Mesendoderm (in vitro differentiated cells): ENCODE measurements at regions not wholly inside any gene's neighbourhood (a gene's known extent, or its start where the extent isn't known, plus 50 kb on each side); places are given as distances from the start of the nearest gene placed in this dataset.

Source experiments
- DNase-seq: peaks from one replicate; pipeline ENCODE4 v3.0.0; 2013
- H2AK5ac ChIP-seq: 2 replicates; pipeline ENCODE4 v1.6.1; 2013; ENCODE audit warnings: low read length, inconsistent platforms
- H2BK120ac ChIP-seq: 2 replicates; pipeline ENCODE4 v1.6.1; 2013; ENCODE audit warnings: low read depth, mild to moderate bottlenecking, low read length, moderate library complexity, mixed read lengths
- H2BK15ac ChIP-seq: replicated peaks from 2 replicates; pipeline ENCODE4 v1.6.1; 2013; ENCODE audit warnings: low read depth, mild to moderate bottlenecking, moderate library complexity
- H2BK5ac ChIP-seq: 2 replicates; pipeline ENCODE4 v1.6.1; 2013; ENCODE audit warnings: low read length, inconsistent platforms
- H3K18ac ChIP-seq: 2 replicates; pipeline ENCODE4 v1.6.1; 2013; ENCODE audit warnings: mild to moderate bottlenecking, low read length, mixed read lengths
- H3K23ac ChIP-seq: one replicate; pipeline ENCODE4 v1.6.1; 2013; ENCODE audit warnings: low read length
- H3K27ac ChIP-seq: 2 replicates; pipeline ENCODE4 v1.5.1; 2013; ENCODE audit warnings: low read depth, mild to moderate bottlenecking, inconsistent platforms, low read length, moderate library complexity
- H3K27me3 ChIP-seq: 2 replicates; pipeline ENCODE4 v1.6.1; 2013; ENCODE audit warnings: low read length, control low read depth, mild to moderate bottlenecking, inconsistent platforms; ENCODE audit not compliant: insufficient read depth, poor library complexity
- H3K36me3 ChIP-seq: 2 replicates; pipeline ENCODE4 v1.6.1; 2013; ENCODE audit warnings: low read length, inconsistent platforms; ENCODE audit not compliant: control insufficient read depth, insufficient read depth
- H3K4ac ChIP-seq: one replicate; pipeline ENCODE4 v1.6.1; 2013; ENCODE audit warnings: low read depth, mild to moderate bottlenecking, low read length, moderate library complexity
- H3K4me1 ChIP-seq: 2 replicates; pipeline ENCODE4 v1.6.1; 2013; ENCODE audit warnings: low read depth, low read length, inconsistent platforms; ENCODE audit not compliant: control insufficient read depth
- H3K4me2 ChIP-seq: 2 replicates; pipeline ENCODE4 v1.6.1; 2013; ENCODE audit warnings: low read length
- H3K4me3 ChIP-seq: 2 replicates; pipeline ENCODE4 v1.5.1; 2013; ENCODE audit warnings: mild to moderate bottlenecking, low read length
- H3K56ac ChIP-seq: one replicate; pipeline ENCODE4 v1.6.1; 2013; ENCODE audit warnings: low read length
- H3K79me1 ChIP-seq: 2 replicates; pipeline ENCODE4 v1.6.1; 2013; ENCODE audit warnings: low read length, inconsistent platforms
- H3K79me2 ChIP-seq: 2 replicates; pipeline ENCODE4 v1.6.1; 2013; ENCODE audit warnings: mild to moderate bottlenecking, low read length; ENCODE audit not compliant: control insufficient read depth, insufficient read depth
- H3K9ac ChIP-seq: 2 replicates; pipeline ENCODE4 v1.6.1; 2013; ENCODE audit warnings: low read length, inconsistent platforms
- H4K5ac ChIP-seq: one replicate; pipeline ENCODE4 v1.6.1; 2013; ENCODE audit warnings: low read length
- H4K8ac ChIP-seq: one replicate; pipeline ENCODE4 v1.6.1; 2013; ENCODE audit warnings: low read depth, mild to moderate bottlenecking, control low read depth, low read length, moderate library complexity
- WGBS: extraction: QIAGEN DNeasy Blood & Tissue Kit; methylation state at CpG from one replicate; pipeline ENCODE4 v1.1.7; 2013; ENCODE audit warnings: low lambda C conversion rate, missing lambda C conversion rate; ENCODE audit not compliant: insufficient coverage; ENCODE audit errors: extremely low coverage; 5-methylcytosine and 5-hydroxymethylcytosine counted together

DNA sequence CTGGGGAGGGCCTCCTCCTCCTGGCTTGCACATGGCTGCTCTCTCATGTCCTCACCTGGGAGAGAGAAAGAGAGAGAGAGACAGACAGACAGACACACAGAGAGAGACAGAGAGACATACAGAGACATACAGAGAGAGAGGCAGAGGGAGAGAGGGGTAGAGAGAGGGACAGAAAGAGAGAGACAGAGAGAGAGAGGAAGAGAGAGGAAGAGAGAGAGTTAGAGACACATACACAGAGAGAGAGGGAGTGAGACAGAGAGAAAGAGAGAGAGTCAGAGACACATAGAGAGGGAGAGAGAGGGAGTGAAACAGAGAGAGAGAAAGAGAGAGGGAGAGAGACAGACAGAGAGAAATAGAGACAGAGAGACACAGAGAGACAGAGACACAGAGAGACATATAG is 103.6 kb upstream of the ESRRB start:
- Histone ChIP-seq H2BK120ac (no peak overlapping the region), H3K4ac (no peak overlapping the region), H3K56ac (no peak overlapping the region), H3K4me3 (no peak overlapping the region), H2BK15ac (no peak overlapping the region), H3K9ac (no peak overlapping the region), H2AK5ac (no peak overlapping the region), H3K23ac (no peak overlapping the region), H3K79me1 (no peaks in the 10 kb centered on the region), H3K4me2 (no peak overlapping the region), H4K8ac (no peak overlapping the region), H3K79me2 (no peaks in the 10 kb centered on the region), H3K36me3 (no peaks in the 10 kb centered on the region), H4K5ac (no peak overlapping the region), H2BK5ac (no peak overlapping the region), H3K27me3 (no peaks in the 10 kb centered on the region), H3K4me1 (peaks cover 1% of the 10 kb centered on the region), H3K18ac (no peak overlapping the region), H3K27ac (no peak overlapping the region)
- no peak for DNase-seq

GRCh38 chr14:76272774-76273173 is 103.2 kb upstream of the ESRRB start:
- no peak overlapping the region for H2BK15ac ChIP-seq
- H2BK120ac ChIP-seq: no peak overlapping the region
- no peak overlapping the region for H3K4ac ChIP-seq
- H3K27ac ChIP-seq: no peak overlapping the region
- no peak overlapping the region for H3K23ac ChIP-seq
- H3K79me1 ChIP-seq: no peaks in the 10 kb centered on the region
- no peaks in the 10 kb centered on the region for H3K36me3 ChIP-seq
- no peak overlapping the region for H4K5ac ChIP-seq
- H3K56ac ChIP-seq: no peak overlapping the region
- H3K9ac ChIP-seq: no peak overlapping the region
- no peak overlapping the region for H4K8ac ChIP-seq
- no peak overlapping the region for H2AK5ac ChIP-seq
- no peak for DNase-seq
- no peaks in the 10 kb centered on the region for H3K4me1 ChIP-seq
- no peak overlapping the region for H2BK5ac ChIP-seq
- H3K4me3 ChIP-seq: no peak overlapping the region
- no peak overlapping the region for H3K4me2 ChIP-seq
- no peaks in the 10 kb centered on the region for H3K79me2 ChIP-seq
- H3K18ac ChIP-seq: no peak overlapping the region
- no peaks in the 10 kb centered on the region for H3K27me3 ChIP-seq

DNA sequence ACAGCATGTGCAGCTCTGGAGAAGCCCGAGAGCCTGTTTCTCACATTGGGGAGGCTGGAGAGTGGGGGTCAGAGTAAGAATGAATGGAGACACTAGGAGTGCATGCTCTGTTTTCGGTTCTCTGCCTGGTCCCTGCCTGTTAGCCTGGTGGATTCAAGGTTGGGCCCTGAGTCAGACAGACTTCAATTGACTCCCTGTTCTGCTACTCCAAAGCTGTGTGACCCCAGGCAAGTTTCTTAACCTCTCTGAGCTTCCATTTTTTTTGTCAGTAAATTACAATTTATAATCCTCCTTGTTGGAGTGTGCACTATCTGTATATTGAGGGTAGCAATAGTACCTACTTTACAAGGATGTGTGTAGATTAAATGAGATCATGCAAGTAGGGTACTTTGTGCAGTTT is 102.6 kb upstream of the ESRRB start:
- Histone ChIP-seq H2AK5ac (no peak overlapping the region), H2BK15ac (no peak overlapping the region), H3K4me3 (no peak overlapping the region), H3K23ac (no peak overlapping the region), H3K27ac (no peak overlapping the region), H3K18ac (no peak overlapping the region), H3K79me2 (no peaks in the 10 kb centered on the region), H2BK5ac (no peak overlapping the region), H3K9ac (no peak overlapping the region), H3K4me2 (no peak overlapping the region), H3K56ac (no peak overlapping the region), H3K27me3 (no peaks in the 10 kb centered on the region), H3K79me1 (no peaks in the 10 kb centered on the region), H3K4me1 (no peaks in the 10 kb centered on the region), H2BK120ac (no peak overlapping the region), H3K4ac (no peak overlapping the region), H3K36me3 (no peaks in the 10 kb centered on the region), H4K5ac (no peak overlapping the region), H4K8ac (no peak overlapping the region)
- WGBS: no CpG with 5 or more reads among the region's 2 CpGs
- DNase-seq: no peak

- Histone ChIP-seq H3K36me3 (no peaks in the 10 kb centered on the region), H4K5ac (no peak overlapping the region), H3K79me2 (no peaks in the 10 kb centered on the region), H2BK120ac (no peak overlapping the region), H3K4me2 (no peak overlapping the region), H3K56ac (no peak overlapping the region), H3K27ac (no peak overlapping the region), H3K27me3 (no peaks in the 10 kb centered on the region), H2BK15ac (no peak overlapping the region), H3K79me1 (no peaks in the 10 kb centered on the region), H3K4me3 (no peak overlapping the region), H3K9ac (no peak overlapping the region), H3K18ac (no peak overlapping the region), H3K4me1 (no peaks in the 10 kb centered on the region), H3K4ac (no peak overlapping the region), H2BK5ac (no peak overlapping the region), H2AK5ac (no peak overlapping the region), H4K8ac (no peak overlapping the region), H3K23ac (no peak overlapping the region)
- WGBS: no CpG with 5 or more reads among the region's 3 CpGs
- no peak for DNase-seq
Measured at GRCh38 chr14:76274324-76274723, 101.6 kb upstream of the ESRRB start.

- no peak for DNase-seq
- Histone ChIP-seq H3K79me2 (no peaks in the 10 kb centered on the region), H4K8ac (no peak overlapping the region), H3K23ac (no peak overlapping the region), H3K4ac (no peak overlapping the region), H3K4me3 (no peak overlapping the region), H3K56ac (no peak overlapping the region), H2AK5ac (no peak overlapping the region), H4K5ac (no peak overlapping the region), H3K27ac (no peak overlapping the region), H3K79me1 (no peaks in the 10 kb centered on the region), H3K36me3 (no peaks in the 10 kb centered on the region), H3K27me3 (no peaks in the 10 kb centered on the region), H3K4me1 (no peaks in the 10 kb centered on the region), H3K18ac (no peak overlapping the region), H2BK120ac (no peak overlapping the region), H3K9ac (no peak overlapping the region), H2BK5ac (no peak overlapping the region), H3K4me2 (no peak overlapping the region), H2BK15ac (no peak overlapping the region)
- WGBS: no CpG with 5 or more reads among the region's 14 CpGs
Measured at GRCh38 chr14:76277586-76278130, 98.3 kb upstream of the ESRRB start.

GRCh38 chr14:76280221-76280620 is 95.7 kb upstream of the ESRRB start:
- Histone ChIP-seq H3K4ac (no peak overlapping the region), H2BK120ac (no peak overlapping the region), H4K8ac (no peak overlapping the region), H3K18ac (no peak overlapping the region), H3K23ac (no peak overlapping the region), H3K27ac (no peak overlapping the region), H3K9ac (no peak overlapping the region), H3K56ac (no peak overlapping the region), H2BK15ac (no peak overlapping the region), H3K79me1 (no peaks in the 10 kb centered on the region), H3K27me3 (no peaks in the 10 kb centered on the region), H4K5ac (no peak overlapping the region), H3K4me1 (no peaks in the 10 kb centered on the region), H2BK5ac (no peak overlapping the region), H3K79me2 (no peaks in the 10 kb centered on the region), H3K36me3 (no peaks in the 10 kb centered on the region), H3K4me3 (no peak overlapping the region), H3K4me2 (no peak overlapping the region), H2AK5ac (no peak overlapping the region)
- no peak for DNase-seq
- WGBS: no CpG with 5 or more reads among the region's 3 CpGs
